Osteocyte (in vitro differentiated cells): ENCODE measurements at regions not wholly inside any gene's neighbourhood (a gene's known extent, or its start where the extent isn't known, plus 50 kb on each side); places are given as distances from the start of the nearest gene placed in this dataset.
A peak's percentile ranks its signal among the peaks of the same experiment; 100 is the strongest.

Experiments used
- DNase-seq: peaks from one replicate; pipeline ENCODE4 v3.0.0; 2021; ENCODE audit warnings: mixed read lengths; ENCODE audit not compliant: unreplicated experiment; ENCODE audit errors: extremely low spot score
- H3K27ac Mint-ChIP-seq: one replicate; pipeline ENCODE4 v1.8.0; 2021; ENCODE audit warnings: mild to moderate bottlenecking, mixed read lengths; ENCODE audit not compliant: unreplicated experiment
- H3K27me3 Mint-ChIP-seq: one replicate; pipeline ENCODE4 v1.8.0; 2021; ENCODE audit warnings: mixed read lengths; ENCODE audit not compliant: unreplicated experiment
- H3K36me3 Mint-ChIP-seq: one replicate; pipeline ENCODE4 v1.8.0; 2021; ENCODE audit warnings: mixed read lengths; ENCODE audit not compliant: unreplicated experiment
- H3K4me1 Mint-ChIP-seq: one replicate; pipeline ENCODE4 v1.8.0; 2021; ENCODE audit warnings: mixed read lengths; ENCODE audit not compliant: unreplicated experiment
- H3K4me3 Mint-ChIP-seq: one replicate; pipeline ENCODE4 v1.8.0; 2021; ENCODE audit warnings: mild to moderate bottlenecking, moderate library complexity, mixed read lengths; ENCODE audit not compliant: unreplicated experiment
- H3K9me3 Mint-ChIP-seq: one replicate; pipeline ENCODE4 v1.8.0; 2021; ENCODE audit warnings: mixed read lengths; ENCODE audit not compliant: unreplicated experiment
- CTCF ChIP-seq: fragments of 200-600 bp; sonication (generic); IDR thresholded peaks from 2 replicates; pipeline ENCODE4 v1.5.0; 2021; ENCODE audit warnings: antibody characterized with exemption, mild to moderate bottlenecking, moderate library complexity

GRCh38 chr18:78526275-78526674 is 453.3 kb upstream of the SALL3 start:
- H3K4me3 Mint-ChIP-seq: no peak overlapping the region
- H3K9me3 Mint-ChIP-seq: peaks cover 49% of the 10 kb centered on the region
- H3K27me3 Mint-ChIP-seq: no peaks in the 10 kb centered on the region
- TF ChIP-seq CTCF: no peak
- no peak overlapping the region for H3K27ac Mint-ChIP-seq
- no peak for DNase-seq
- no peaks in the 10 kb centered on the region for H3K4me1 Mint-ChIP-seq
- H3K36me3 Mint-ChIP-seq: no peaks in the 10 kb centered on the region

DNA sequence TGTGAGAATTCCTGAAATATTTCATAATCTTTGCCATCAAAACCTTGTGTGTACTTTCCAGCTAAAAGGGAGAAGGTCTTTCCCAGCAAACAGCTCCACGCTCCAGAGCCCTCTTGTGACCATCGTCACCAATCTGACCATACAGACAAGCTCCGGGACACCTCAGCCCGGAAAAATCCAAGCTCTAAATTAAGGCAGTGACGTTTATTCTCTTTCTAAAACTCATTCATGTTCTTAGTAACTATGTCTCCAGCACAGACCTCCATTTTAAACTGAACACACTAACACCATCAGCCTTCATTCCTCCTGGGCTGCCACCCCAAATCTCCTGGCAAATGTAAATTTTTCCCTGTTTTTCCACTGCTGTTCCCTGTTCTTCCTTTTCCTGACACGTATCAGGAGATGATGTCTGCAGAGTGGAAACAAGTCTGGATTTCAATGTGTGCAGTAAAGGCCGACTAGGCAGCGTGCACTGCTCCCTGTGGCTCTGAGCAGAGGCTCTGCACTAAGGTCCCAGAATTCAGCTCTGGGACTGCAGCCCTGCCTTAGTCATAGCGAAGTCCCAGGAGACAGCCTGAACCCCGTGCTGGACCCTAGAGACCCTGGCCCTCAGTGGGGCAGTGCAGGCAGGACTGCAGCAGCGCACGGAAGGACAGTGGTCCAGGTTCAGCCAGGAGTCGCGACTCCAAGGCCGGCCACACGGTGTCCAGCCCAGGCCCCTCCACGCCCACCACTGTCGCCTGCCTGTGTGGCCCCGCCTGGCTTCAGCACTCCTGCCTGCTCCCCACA is 452.5 kb upstream of the SALL3 start:
- Mint-ChIP-seq H3K4me1 (no peaks in the 10 kb centered on the region), H3K36me3 (no peaks in the 10 kb centered on the region), H3K9me3 (peaks cover 43% of the 10 kb centered on the region), H3K27ac (no peak overlapping the region), H3K4me3 (no peak overlapping the region), H3K27me3 (no peaks in the 10 kb centered on the region)
- peak; percentile 76 for DNase-seq
- no peak for TF ChIP-seq CTCF

GRCh38 chr18:78527984-78528383 is 451.6 kb upstream of the SALL3 start:
- peaks cover 37% of the 10 kb centered on the region for H3K9me3 Mint-ChIP-seq
- H3K4me1 Mint-ChIP-seq: no peaks in the 10 kb centered on the region
- H3K27me3 Mint-ChIP-seq: no peaks in the 10 kb centered on the region
- no peak for TF ChIP-seq CTCF
- no peak overlapping the region for H3K4me3 Mint-ChIP-seq
- DNase-seq: peak; percentile 40
- no peak overlapping the region for H3K27ac Mint-ChIP-seq
- no peaks in the 10 kb centered on the region for H3K36me3 Mint-ChIP-seq

DNA sequence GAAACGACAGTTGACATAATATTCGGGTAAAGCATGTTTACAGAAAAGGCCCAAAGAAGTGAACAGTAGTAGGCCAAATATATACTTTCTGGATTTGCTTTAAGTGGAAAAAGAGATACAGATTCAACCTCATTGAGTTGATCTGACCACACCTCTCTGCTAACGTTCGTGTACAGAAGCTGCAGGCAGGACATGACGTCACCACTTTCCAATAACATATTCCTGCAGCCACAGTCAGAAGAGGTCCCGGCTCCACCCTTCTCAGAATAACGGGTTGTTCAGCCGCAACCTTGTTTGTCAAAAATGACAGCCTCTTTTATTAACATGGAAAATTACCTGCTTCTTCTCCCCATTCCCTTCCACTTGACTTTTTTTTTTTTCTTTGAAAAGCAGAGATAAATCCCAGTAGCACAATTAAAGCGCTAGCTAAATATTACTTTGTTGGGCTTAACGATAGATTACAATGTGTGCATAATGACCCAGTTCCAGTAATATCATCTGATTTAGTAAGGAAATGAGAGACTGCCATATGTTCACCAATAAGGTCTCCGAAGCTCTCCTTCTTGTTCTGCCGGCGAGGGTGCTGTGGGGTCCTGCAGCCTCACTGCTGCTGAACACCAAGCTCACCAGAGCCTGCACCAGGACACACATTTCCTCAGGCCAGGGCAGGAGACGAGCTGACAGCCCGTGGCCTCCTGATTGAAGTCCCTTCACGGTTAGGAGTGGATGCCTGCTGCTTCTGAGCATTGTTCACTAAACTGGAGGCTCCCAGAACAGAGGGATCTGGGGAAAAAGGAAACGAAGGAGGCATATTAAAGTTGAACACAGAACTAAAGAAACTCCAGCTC is 451.0 kb upstream of the SALL3 start:
- Mint-ChIP-seq H3K27me3 (no peaks in the 10 kb centered on the region), H3K9me3 (peaks cover 40% of the 10 kb centered on the region), H3K4me1 (no peaks in the 10 kb centered on the region), H3K4me3 (no peak overlapping the region), H3K27ac (no peak overlapping the region), H3K36me3 (no peaks in the 10 kb centered on the region)
- peak; percentile 68 for DNase-seq
- TF ChIP-seq CTCF: no peak

- no peak overlapping the region for H3K4me3 Mint-ChIP-seq
- DNase-seq: peak; percentile 57
- H3K27ac Mint-ChIP-seq: no peak overlapping the region
- no peaks in the 10 kb centered on the region for H3K27me3 Mint-ChIP-seq
- no peaks in the 10 kb centered on the region for H3K36me3 Mint-ChIP-seq
- peaks cover 34% of the 10 kb centered on the region for H3K9me3 Mint-ChIP-seq
- no peaks in the 10 kb centered on the region for H3K4me1 Mint-ChIP-seq
- TF ChIP-seq CTCF: no peak
Measured at GRCh38 chr18:78531637-78532036, 448.0 kb upstream of the SALL3 start.
